GM20000 (cell line): ENCODE measurements at regions not wholly inside any gene's neighbourhood (a gene's known extent, or its start where the extent isn't known, plus 50 kb on each side); places are given as distances from the start of the nearest gene placed in this dataset.
"Not testable (repeated sequence)": the region's sequence is repeated elsewhere in the genome, so short reads cannot be mapped to it uniquely, and the experiment has no call there.

ENCODE experiments used
- DNase-seq: peaks from one replicate; pipeline ENCODE4 v3.0.0; 2012; ENCODE audit warnings: low spot score
- CTCF ChIP-seq: IDR thresholded peaks from 2 replicates; pipeline ENCODE4 v1.5.1; 2012; ENCODE audit warnings: mild to moderate bottlenecking, control low read depth; ENCODE audit errors: extremely low read depth, missing control alignments

GRCh38 chr4:101707596-101707995, 82.9 kb upstream of the BANK1 start:
- no peak for DNase-seq
- TF ChIP-seq CTCF: no peak

- TF ChIP-seq CTCF: no peak
- no peak for DNase-seq
Measured at GRCh38 chr4:101706535-101707057, 83.9 kb upstream of the BANK1 start.

GRCh38 chr4:101701551-101701950, 89.0 kb upstream of the BANK1 start:
- no peak for DNase-seq
- no peak for TF ChIP-seq CTCF

- no peak for DNase-seq
- TF ChIP-seq CTCF: no peak
Measured at GRCh38 chr4:101699441-101700124, 90.9 kb upstream of the BANK1 start.

- no peak for TF ChIP-seq CTCF
- DNase-seq: no peak
Measured at GRCh38 chr4:101697266-101697665, 93.3 kb upstream of the BANK1 start.

- no peak for DNase-seq
- no peak for TF ChIP-seq CTCF
Measured at GRCh38 chr4:101696276-101697010, 94.1 kb upstream of the BANK1 start.

GRCh38 chr4:101695176-101695575, 95.4 kb upstream of the BANK1 start:
- TF ChIP-seq CTCF: no peak
- no peak for DNase-seq

GRCh38 chr4:101694403-101694802, 96.1 kb upstream of the BANK1 start:
- not testable (repeated sequence) for DNase-seq
